HG03045 (cell line): ENCODE measurements at regions not wholly inside any gene's neighbourhood (a gene's known extent, or its start where the extent isn't known, plus 50 kb on each side); places are given as distances from the start of the nearest gene placed in this dataset.
A peak's percentile ranks its signal among the peaks of the same experiment; 100 is the strongest.
"Not testable (repeated sequence)": the region's sequence is repeated elsewhere in the genome, so short reads cannot be mapped to it uniquely, and the experiment has no call there.

Source experiments
- ATAC-seq: cut with Tn5 transposase; IDR thresholded peaks from one replicate; pipeline ENCODE4 v1.9.1; 2021; ENCODE audit warnings: mild to moderate bottlenecking, moderate library complexity; ENCODE audit not compliant: unreplicated experiment

DNA sequence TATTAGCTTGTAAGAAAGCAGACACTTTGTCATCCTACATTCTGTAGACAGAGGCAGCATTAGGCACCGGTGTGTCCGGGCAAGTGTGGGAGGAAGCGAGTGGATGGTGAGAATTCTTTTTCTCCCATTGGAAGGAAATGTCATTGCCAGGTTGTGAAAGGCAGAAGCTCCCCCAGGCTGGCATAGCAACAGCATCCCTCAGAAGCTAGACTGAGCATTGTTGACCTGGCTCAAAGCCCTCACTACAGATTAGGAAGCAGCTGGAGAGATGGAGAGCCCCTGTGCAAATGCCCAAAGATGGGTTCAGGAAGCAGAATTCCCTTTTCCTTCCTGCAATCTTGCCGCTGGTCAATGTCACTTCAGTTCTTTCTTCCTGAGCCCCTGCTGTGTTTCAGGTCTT lies 1299.3 kb downstream of the TBC1D22A start:
- no peak for ATAC-seq

DNA sequence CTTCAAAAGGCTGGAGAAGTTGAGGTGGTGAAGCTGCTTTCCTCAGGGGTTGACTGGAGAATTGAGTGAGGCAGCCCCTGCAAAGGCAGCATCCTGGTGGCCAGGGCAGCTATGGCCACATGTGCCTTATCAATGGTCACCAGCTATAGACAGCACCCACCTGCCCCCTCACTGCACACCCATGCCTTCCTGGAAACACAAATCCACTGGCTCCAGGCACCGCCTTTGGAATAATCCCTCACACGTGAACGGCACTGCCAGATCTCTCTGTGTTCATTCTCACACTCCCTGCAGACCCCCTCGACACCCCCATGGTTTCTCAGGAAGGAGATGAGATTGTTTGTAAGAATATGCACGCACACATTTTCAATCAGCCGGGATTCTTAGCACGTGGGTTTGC lies 1297.8 kb downstream of the TBC1D22A start:
- no peak for ATAC-seq

DNA sequence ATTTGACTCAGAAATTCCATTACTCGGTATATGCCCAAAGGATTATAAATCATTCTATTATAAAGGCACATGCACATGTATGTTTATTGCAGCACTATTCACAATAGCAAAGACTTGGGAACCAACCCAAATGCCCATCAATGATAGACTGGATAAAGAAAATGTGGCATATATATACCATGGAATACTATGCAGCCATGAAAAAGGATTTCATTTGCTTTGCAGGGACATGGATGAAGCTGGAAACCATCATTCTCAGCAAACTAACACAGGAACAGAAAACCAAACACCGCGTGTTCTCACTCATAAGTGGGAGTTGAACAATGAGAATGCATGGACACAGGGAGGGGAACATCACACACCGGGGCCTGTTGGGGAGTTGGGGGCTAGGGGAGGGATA lies 1297.1 kb downstream of the TBC1D22A start:
- not testable (repeated sequence) for ATAC-seq

- ATAC-seq = no peak
Measured at GRCh38 chr22:48057116-48057835, 1294.8 kb downstream of the TBC1D22A start.

- no peak for ATAC-seq
Measured at GRCh38 chr22:48055827-48056226, 1293.4 kb downstream of the TBC1D22A start.

- ATAC-seq = no peak
Measured at GRCh38 chr22:48055185-48055584, 1292.7 kb downstream of the TBC1D22A start.

- no peak for ATAC-seq
Measured at GRCh38 chr22:48054596-48054995, 1292.1 kb downstream of the TBC1D22A start.

- no peak for ATAC-seq
Measured at GRCh38 chr22:48053973-48054372, 1291.5 kb downstream of the TBC1D22A start.

DNA sequence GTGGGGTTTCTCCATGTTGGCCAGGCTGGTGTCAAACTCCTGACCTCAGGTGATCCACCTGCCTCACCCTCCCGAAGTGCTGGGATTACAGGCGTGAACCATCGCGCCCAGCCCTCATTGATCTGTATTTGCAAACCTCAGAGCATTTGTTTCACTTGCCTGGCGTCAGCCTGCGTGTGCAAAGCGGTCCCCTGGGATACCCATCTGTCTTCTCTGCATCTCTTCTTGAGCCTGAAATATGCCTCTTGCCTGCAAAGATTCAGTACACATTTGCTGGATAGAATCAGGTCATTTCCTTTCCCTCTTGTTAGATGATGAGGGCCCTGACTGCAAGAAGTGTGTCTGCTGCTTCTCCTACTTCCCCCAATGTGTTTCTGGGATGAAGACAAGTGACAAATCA lies 1291.0 kb downstream of the TBC1D22A start:
- ATAC-seq = no peak

GRCh38 chr22:48052621-48052890 lies 1290.1 kb downstream of the TBC1D22A start:
- no peak for ATAC-seq

- ATAC-seq = no peak
Measured at GRCh38 chr22:48051796-48052620, 1289.6 kb downstream of the TBC1D22A start.

GRCh38 chr22:48050836-48051235 lies 1288.4 kb downstream of the TBC1D22A start:
- ATAC-seq = no peak

- no peak for ATAC-seq
Measured at GRCh38 chr22:48049116-48049515, 1286.7 kb downstream of the TBC1D22A start.

DNA sequence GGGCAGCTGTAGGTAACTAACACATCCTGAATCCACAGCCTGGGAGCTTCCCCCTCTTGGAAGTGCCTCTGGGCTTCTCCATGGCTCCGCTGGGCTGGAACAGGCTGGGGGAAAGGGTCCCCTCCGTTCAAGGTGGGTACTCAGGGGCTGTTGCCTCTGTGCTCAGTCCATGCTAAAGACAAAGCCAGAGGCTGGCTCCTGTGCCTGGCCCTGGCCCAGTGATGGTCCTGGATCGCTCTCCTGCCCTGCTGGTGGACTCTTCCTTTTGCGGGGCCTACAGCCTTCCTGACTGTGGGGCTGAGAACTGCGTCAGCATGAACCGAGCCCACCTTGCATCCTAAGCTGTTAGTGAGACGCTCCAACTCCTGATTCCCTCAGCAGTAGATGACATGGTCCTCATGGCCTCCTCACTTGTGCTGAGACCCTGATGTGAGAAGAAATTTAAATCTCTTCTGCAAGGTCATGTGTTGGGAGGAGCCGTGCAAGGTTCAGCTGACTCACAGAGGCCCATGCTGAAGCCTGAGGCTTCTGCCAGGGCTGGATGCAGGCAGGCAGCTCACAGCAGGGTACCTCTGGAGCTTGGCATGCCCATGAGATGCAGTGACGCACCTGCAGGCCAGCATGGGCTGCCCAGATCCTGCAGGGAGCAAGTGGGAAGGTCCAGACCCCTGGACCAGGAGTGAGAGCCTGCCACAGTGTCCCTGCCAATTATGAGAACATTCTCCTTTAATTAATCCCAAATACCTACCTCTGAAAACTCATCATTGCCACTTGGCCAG lies 1285.5 kb downstream of the TBC1D22A start:
- no peak for ATAC-seq

- peak; percentile 84 for ATAC-seq
Measured at GRCh38 chr22:48045369-48045768, 1282.9 kb downstream of the TBC1D22A start.

DNA sequence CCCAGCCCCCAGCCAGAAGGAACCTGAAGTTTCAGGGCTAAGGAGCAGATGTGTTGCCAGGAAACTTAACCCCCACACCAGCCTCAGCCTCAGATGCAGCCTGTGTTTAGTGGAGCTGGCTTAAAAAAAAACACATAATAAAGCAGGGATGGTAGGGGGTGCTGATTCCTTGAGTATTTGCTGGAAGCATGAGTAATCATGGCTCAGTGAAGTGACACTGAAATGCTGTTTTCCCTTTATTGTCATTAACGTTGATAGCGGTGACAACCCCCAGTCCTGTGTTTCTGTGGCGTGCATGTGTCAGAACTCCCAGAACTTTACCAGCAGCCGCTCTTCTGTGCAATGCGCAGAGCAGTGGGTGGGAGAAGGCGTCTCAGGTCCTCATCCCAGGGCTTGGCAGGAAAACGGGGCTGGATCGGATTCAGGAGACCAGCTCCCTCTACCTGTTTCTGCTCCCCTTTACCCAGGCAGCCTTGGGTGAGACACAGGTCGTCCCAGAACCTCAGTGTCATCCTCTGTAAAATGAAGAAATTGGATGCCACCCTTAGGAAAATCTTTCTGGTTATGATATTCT lies 1282.1 kb downstream of the TBC1D22A start:
- no peak for ATAC-seq

DNA sequence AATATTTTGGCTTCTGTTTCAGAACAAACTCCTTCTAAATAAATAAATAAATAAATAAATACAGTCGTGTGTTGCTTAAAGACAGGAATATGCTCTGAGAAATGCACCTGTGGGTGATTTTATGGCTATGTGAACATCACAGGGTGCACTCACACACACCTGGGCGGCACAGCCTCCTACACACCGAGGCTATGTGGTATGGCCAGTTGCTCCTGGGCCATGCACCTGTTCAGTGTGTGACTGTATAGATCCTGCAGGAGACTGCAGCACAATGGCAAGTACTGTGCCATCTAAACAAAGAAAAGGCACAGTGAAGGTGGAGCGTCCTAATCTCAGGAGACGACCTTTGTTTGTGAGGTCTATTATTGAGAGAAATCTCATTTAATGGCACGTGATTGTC lies 1281.1 kb downstream of the TBC1D22A start:
- no peak for ATAC-seq

DNA sequence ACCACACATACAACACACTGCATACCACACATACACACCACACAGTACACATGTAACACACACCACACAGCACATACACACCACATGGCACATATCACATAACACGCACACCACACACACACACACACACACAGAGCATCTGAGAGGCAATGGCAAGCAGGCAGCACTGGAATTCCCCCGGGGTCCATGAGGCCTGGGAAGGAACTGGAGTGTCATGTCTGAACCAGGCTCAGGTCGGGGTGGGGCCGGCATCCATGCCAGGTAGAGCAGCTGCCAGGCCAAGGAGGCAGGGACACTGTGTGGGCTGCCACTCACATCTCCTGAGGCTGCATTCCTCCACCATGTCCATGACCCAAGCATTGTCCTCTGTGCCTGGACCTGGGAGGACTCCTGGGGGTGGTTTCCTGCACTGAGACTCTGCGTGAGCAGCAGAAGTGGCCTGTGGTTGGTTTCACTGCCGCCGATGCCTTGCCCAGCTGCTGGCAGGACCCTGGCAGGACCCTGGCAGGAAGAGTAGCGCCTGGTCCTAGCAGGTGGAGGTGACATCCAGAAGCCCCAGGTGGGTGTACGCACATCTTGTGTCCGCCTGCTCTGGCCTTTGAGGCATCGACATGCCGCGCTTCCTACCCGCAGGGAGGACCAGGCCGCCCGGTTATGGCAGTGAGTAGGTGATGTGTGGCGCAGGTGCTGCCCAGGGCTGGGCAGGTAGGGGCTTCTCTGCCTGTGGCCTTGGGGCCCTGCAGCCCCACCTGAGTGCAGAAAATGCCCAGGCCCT lies 1280.4 kb downstream of the TBC1D22A start:
- ATAC-seq = no peak

DNA sequence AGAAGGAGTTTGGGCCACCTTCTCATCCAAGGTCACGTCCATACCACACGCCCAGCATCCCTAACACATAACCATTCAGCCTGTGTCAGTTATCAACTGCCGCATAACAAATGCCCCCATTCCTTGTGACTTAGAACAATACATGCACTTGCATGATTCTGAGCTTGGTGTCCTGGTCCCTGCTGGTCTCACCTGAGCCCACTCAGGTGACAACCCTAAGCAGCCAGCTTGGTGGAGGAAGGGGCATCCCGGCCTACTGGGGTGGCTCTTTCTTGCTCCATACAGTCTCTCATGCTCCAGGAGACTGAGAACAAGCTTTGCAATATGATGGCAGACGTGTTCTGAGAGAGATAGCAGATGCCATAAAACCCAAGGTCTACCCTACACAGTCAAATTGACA lies 1276.9 kb downstream of the TBC1D22A start:
- no peak for ATAC-seq

- no peak for ATAC-seq
Measured at GRCh38 chr22:48037618-48038017, 1275.2 kb downstream of the TBC1D22A start.

DNA sequence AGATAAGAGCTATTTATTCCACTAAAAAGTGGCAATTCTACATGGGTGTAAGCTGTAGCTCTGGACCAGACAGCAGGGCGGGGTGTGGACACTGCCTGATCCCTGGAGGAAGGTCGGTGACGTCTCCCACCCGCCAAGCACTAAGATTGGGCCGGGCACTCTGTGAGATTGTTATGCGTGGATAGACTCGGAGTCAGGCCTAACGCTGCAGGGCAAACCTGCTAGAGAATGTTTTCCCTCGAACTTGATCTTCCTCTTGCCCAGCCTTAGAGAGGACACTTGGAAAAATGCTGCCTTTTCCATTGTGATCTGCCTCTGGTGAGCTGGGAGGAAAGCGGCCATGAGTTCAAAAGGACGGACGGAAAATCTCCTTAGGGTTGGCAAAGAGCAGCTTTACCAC lies 1273.4 kb downstream of the TBC1D22A start:
- no peak for ATAC-seq
